GM18861 (cell line): ENCODE measurements at regions not wholly inside any gene's neighbourhood (a gene's known extent, or its start where the extent isn't known, plus 50 kb on each side); places are given as distances from the start of the nearest gene placed in this dataset.

Source experiments
- ATAC-seq: cut with Tn5 transposase; IDR thresholded peaks from one replicate; pipeline ENCODE4 v1.9.1; 2021; ENCODE audit not compliant: unreplicated experiment

DNA sequence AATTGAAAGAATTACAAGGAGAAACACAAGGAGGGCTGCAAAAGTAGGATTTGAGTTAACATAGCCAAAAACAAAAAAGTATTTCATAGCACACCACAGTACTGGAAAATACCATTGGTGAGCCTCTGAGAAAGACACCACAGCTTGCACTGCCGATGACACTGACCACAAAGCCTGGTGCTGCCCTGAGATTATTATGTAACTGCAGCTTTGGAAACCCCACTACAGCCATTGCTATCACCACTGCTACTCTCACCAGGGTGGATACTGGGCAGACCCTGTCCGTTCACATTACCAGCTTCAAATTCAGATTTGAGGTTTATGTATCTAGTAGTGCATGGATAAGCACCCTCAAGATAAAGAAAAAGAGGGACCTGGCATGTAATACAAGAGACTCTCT, 1246.7 kb upstream of the SORCS1 start:
- no peak for ATAC-seq

DNA sequence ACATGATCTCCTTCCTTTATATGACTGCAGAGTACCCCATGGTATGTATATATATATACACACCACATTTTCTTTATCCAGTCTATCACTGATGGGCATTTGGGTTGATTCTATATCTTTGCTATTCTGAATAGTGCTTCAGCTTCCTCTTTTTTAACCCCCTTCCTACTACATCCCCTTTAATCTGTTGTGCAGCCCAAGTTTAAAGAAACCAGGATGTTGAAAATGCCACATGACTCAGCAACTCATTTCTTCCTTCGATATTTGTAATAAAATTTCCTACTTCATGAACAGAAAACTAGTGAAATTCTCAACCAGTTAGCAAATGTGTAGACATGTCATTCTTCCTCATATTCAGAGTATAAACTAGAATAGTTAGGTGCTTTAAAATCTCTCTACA, 1245.7 kb upstream of the SORCS1 start:
- no peak for ATAC-seq

GRCh38 chr10:108409306-108409705, 1244.8 kb upstream of the SORCS1 start:
- no peak for ATAC-seq

DNA sequence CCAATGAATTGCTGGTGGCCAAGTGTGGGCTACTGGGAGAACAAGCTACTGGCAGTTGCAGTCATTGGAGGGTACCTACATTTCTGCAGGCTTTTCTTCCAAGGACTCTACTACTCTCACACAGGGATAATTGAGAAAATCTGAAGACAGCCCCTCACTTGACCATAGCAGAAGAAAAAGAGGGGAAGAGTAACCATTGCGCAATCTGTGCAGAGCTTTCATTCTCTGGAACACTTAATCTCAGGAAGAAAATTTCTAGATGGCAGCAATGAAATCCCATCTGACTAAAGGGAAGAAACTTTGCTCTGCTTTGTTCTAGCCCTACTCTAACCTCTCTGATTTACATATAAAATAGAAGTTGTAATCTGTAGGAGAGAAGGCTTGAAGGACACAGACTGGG, 1239.6 kb upstream of the SORCS1 start:
- ATAC-seq: no peak

GRCh38 chr10:108399465-108399864, 1235.0 kb upstream of the SORCS1 start:
- no peak for ATAC-seq

DNA sequence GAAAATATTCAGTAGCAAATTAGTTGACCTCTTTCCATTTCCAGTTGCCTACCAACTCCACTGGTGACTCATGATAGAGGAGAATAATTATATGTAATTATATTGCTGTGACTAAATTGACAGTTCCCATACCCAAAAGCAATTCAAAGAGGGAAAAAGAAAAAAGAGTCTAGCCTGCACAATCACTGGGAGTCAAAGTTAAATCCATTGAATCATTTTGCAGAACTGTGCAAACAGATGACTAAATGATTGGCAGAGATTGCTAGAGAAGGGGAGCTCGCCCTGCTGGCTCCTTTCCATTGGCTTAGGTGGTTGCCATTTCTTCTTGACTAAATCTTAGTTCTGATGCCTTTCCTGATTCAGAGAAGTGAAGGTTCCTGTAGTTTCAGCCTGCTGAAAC, 1228.6 kb upstream of the SORCS1 start:
- no peak for ATAC-seq

- ATAC-seq: no peak
These were observed 1227.8 kb upstream of the SORCS1 start for GRCh38 chr10:108392286-108392685.

- ATAC-seq: no peak
These were observed 1224.2 kb upstream of the SORCS1 start for GRCh38 chr10:108388706-108389105.

DNA sequence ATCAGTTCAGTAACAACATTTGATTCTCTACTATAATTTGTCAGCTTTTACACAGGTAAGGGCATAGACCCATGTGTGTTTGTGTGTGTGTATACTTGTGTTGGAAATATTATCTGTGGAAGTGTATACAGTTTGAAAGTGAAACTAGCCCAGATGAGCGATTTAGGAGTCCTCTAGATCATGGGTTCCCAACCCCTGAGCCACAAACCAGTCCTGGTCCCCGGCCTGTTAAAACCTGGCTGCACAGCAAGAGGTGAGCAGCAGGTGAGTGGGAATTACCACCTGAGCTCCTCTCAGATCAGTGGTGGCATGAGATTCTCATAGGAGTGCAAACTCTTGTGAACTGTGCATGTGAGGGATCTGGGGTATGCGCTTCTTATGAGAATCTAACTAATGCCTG, 1221.5 kb upstream of the SORCS1 start:
- no peak for ATAC-seq

- no peak for ATAC-seq
These were observed 1219.9 kb upstream of the SORCS1 start for GRCh38 chr10:108384378-108384777.

DNA sequence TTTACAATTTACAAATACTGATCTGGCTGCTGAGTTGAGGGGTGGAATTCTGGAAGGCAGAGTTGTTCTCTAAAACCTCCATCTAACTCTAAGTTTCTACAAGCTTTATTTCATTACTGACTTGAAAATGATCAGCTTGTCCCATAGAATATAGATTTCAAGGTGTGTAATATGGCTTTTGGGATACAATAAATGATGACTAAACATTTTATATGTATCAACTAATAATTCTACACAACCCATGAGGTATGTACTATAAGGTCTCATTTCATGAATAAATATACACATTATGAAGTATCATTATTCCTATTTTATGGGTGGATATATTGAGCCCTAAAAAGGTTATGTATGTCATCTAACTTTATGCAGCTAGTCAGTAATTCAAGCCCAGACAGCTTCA, 1214.3 kb upstream of the SORCS1 start:
- ATAC-seq: no peak

- ATAC-seq: no peak
These were observed 1211.2 kb upstream of the SORCS1 start for GRCh38 chr10:108375691-108376090.

GRCh38 chr10:108374991-108375390, 1210.5 kb upstream of the SORCS1 start:
- no peak for ATAC-seq

DNA sequence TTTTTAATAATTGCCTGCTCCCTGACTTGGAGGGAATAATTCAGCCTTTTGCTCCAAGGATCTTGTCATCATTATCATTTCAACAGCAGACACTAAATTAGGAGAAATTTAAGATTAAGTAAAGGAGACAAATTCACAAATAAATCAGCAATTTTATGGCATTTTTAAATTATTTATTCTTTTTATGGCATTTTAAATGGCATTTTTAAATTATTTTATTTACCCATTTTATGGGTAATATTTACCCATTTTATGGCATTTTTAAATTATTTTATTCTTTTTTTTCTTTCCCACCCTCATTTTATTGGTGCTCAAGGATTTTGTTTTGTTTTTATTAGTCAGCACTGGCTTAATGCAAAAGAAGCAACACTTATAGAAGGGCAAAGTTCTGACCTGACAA, 1201.0 kb upstream of the SORCS1 start:
- ATAC-seq: no peak

- no peak for ATAC-seq
These were observed 1199.1 kb upstream of the SORCS1 start for GRCh38 chr10:108363576-108363975.

- no peak for ATAC-seq
These were observed 1198.5 kb upstream of the SORCS1 start for GRCh38 chr10:108362961-108363360.

GRCh38 chr10:108362296-108362695, 1197.8 kb upstream of the SORCS1 start:
- no peak for ATAC-seq

GRCh38 chr10:108360187-108360586, 1195.7 kb upstream of the SORCS1 start:
- ATAC-seq: no peak

GRCh38 chr10:108358912-108359311, 1194.4 kb upstream of the SORCS1 start:
- ATAC-seq: peak; percentile 72

- ATAC-seq: no peak
These were observed 1188.3 kb upstream of the SORCS1 start for GRCh38 chr10:108352771-108353170.

- no peak for ATAC-seq
These were observed 1183.7 kb upstream of the SORCS1 start for GRCh38 chr10:108348215-108348614.

DNA sequence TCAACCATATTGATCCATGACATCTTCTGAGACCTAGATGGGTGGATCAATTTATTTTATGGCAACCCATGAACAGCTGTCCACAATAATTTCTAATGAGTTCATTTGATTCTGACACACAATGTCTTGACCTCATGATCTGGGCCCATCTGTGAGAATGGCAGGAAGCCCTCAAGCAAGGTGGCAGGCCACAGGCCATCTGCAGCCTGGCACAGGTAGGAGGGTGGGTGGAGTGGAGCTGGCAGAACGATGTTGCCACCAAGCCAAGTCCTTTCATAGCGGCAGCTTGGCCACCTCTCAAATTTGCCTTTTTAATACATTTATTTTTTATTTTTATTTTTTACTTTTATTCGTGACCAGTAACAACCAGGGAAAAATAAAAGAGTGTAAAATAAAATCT, 1181.6 kb upstream of the SORCS1 start:
- no peak for ATAC-seq

GRCh38 chr10:108338146-108338545, 1173.6 kb upstream of the SORCS1 start:
- no peak for ATAC-seq

- ATAC-seq: no peak
These were observed 1172.3 kb upstream of the SORCS1 start for GRCh38 chr10:108336836-108337235.
